H1 (cell line): ENCODE measurements at regions not wholly inside any gene's neighbourhood (a gene's known extent, or its start where the extent isn't known, plus 50 kb on each side); places are given as distances from the start of the nearest gene placed in this dataset.

ENCODE experiments used
- CTCF ChIA-PET: fragments of 300-600 bp; sonication (Branson Sonifier 250); formaldehyde crosslinking; loops from one replicate; lab custom pipeline; 2021; ENCODE audit not compliant: partially characterized antibody; lab: Charles Lee
- POLR2A ChIA-PET: fragments of 300-600 bp; sonication (Branson Sonifier 250); formaldehyde crosslinking; loops from one replicate; lab custom pipeline; 2021; ENCODE audit warnings: inconsistent platforms; ENCODE audit not compliant: partially characterized antibody; lab: Charles Lee
- DNase-seq, 2 experiments: peaks; one replicate each; pipeline versions ENCODE4 v3.0.0 to v3.0.0-alpha.2; 2010 to 2022; ENCODE audit warnings: low spot score in 2 of 2, low read depth in 1 of 2, mixed read lengths in 1 of 2
- FAIRE-seq: peaks from 2 replicates; lab custom pipeline; 2011; peaks lifted over from hg19 to GRCh38; lab: Jason Lieb, UNC
- H2AFZ ChIP-seq: 2 replicates; pipeline ENCODE4 v1.8.1; 2012; ENCODE audit warnings: low read length, inconsistent platforms
- H2AK5ac ChIP-seq: 2 replicates; pipeline ENCODE4 v1.6.1; 2013; ENCODE audit warnings: low read depth, low read length
- H2BK120ac ChIP-seq: replicated peaks from 2 replicates; pipeline ENCODE3; 2013; ENCODE audit warnings: low read depth, low read length, inconsistent platforms
- H2BK12ac ChIP-seq: 2 replicates; pipeline ENCODE4 v1.6.1; 2013; ENCODE audit warnings: low read depth, low read length
- H2BK15ac ChIP-seq: 2 replicates; pipeline ENCODE4 v1.6.1; 2013; ENCODE audit warnings: low read length
- H2BK20ac ChIP-seq: 2 replicates; pipeline ENCODE4 v1.6.1; 2013; ENCODE audit warnings: low read length
- H2BK5ac ChIP-seq: 2 replicates; pipeline ENCODE4 v1.6.1; 2013; ENCODE audit warnings: low read depth, low read length
- H3K14ac ChIP-seq: 2 replicates; pipeline ENCODE4 v1.6.1; 2013; ENCODE audit warnings: inconsistent platforms; ENCODE audit not compliant: insufficient read length
- H3K18ac ChIP-seq: 2 replicates; pipeline ENCODE4 v1.6.1; 2013; ENCODE audit warnings: low read length; ENCODE audit errors: extremely low read depth
- H3K23ac ChIP-seq: 2 replicates; pipeline ENCODE4 v1.6.1; 2013; ENCODE audit warnings: inconsistent platforms; ENCODE audit not compliant: insufficient read length
- H3K23me2 ChIP-seq: 2 replicates; pipeline ENCODE4 v1.6.1; 2013; ENCODE audit warnings: low read depth, low read length
- H3K27ac ChIP-seq: 2 replicates; pipeline ENCODE4 v1.6.1; 2011; ENCODE audit warnings: low read depth, low read length, inconsistent platforms
- H3K27me3 ChIP-seq, 4 experiments: replicated peaks in 1 of 4; 1 replicate in 1 of 4; 2 replicates in 3 of 4; pipeline versions ENCODE4 v1.6.1 to v1.8.1; 2011 to 2013; ENCODE audit warnings: low read length in 3 of 4, mild to moderate bottlenecking in 3 of 4, inconsistent platforms in 2 of 4, mixed read lengths in 2 of 4, moderate library complexity in 1 of 4; ENCODE audit not compliant: control insufficient read depth in 3 of 4, insufficient read depth in 3 of 4; ENCODE audit errors: extremely low read depth in 1 of 4
- H3K36me3 ChIP-seq, 4 experiments: 2 replicates each; pipeline versions ENCODE4 v1.6.1 to v1.8.1; 2011 to 2013; ENCODE audit warnings: mild to moderate bottlenecking in 4 of 4, low read length in 3 of 4, moderate library complexity in 2 of 4, control low read depth in 1 of 4, inconsistent platforms in 1 of 4; ENCODE audit not compliant: insufficient read depth in 4 of 4, control insufficient read depth in 2 of 4
- H3K4ac ChIP-seq: replicated peaks from 2 replicates; pipeline ENCODE3; 2013; ENCODE audit warnings: low read length, low read depth, mixed read lengths, inconsistent platforms; ENCODE audit not compliant: insufficient read length
- H3K4me1 ChIP-seq, 4 experiments: replicated peaks in 1 of 4; 1 replicate in 1 of 4; 2 replicates in 3 of 4; pipeline versions ENCODE4 v1.6.1 to v1.8.1; 2011 to 2013; ENCODE audit warnings: low read length in 3 of 4, inconsistent platforms in 2 of 4, mixed read lengths in 1 of 4; ENCODE audit not compliant: insufficient read depth in 4 of 4, control insufficient read depth in 3 of 4
- H3K4me2 ChIP-seq, 2 experiments: 2 replicates each; pipeline versions ENCODE4 v1.6.1 to v1.8.1; 2011 to 2013; ENCODE audit warnings: low read depth in 2 of 2, low read length in 2 of 2, control low read depth in 1 of 2, inconsistent platforms in 1 of 2, mild to moderate bottlenecking in 1 of 2; ENCODE audit not compliant: insufficient read depth in 1 of 2
- H3K4me3 ChIP-seq, 4 experiments: fragments of 200-600, 300-600 bp in 1 of 4; sonication (generic), shearing (Covaris generic), sonication (Bioruptor Twin) in 1 of 4; 2 replicates each; pipeline versions ENCODE4 v1.5.1 to v1.8.1; 2011 to 2016; ENCODE audit warnings: low read length in 4 of 4, low read depth in 3 of 4, control low read depth in 2 of 4, inconsistent platforms in 2 of 4, mild to moderate bottlenecking in 2 of 4, mixed read lengths in 1 of 4, moderate library complexity in 1 of 4; ENCODE audit not compliant: insufficient read depth in 2 of 4; ENCODE audit errors: extremely low read depth in 1 of 4
- H3K56ac ChIP-seq: replicated peaks from 2 replicates; pipeline ENCODE3; 2013; ENCODE audit warnings: low read depth, mild to moderate bottlenecking, mixed read lengths, low read length, inconsistent platforms; ENCODE audit not compliant: insufficient read length
- H3K79me1 ChIP-seq: 2 replicates; pipeline ENCODE4 v1.6.1; 2013; ENCODE audit warnings: low read depth, low read length, control low read depth
- H3K79me2 ChIP-seq, 2 experiments: 2 replicates each; pipeline versions ENCODE4 v1.6.1 to v1.8.1; 2012 to 2013; ENCODE audit warnings: low read length in 2 of 2, mild to moderate bottlenecking in 2 of 2, inconsistent platforms in 1 of 2; ENCODE audit not compliant: insufficient read depth in 2 of 2, control insufficient read depth in 1 of 2
- H3K9ac ChIP-seq, 4 experiments: replicated peaks in 1 of 4; 1 replicate in 1 of 4; 2 replicates in 3 of 4; pipeline versions ENCODE4 v1.6.1 to v1.8.1; 2011 to 2013; ENCODE audit warnings: low read depth in 3 of 4, low read length in 3 of 4, control low read depth in 2 of 4, mild to moderate bottlenecking in 2 of 4, moderate library complexity in 2 of 4, inconsistent platforms in 1 of 4; ENCODE audit errors: extremely low read depth in 1 of 4
- H3K9me3 ChIP-seq, 2 experiments: 2 replicates each; pipeline versions ENCODE4 v1.6.1 to v1.8.1; 2012 to 2013; ENCODE audit warnings: mild to moderate bottlenecking in 2 of 2, moderate library complexity in 2 of 2, control low read depth in 1 of 2, inconsistent platforms in 1 of 2, low read depth in 1 of 2, low read length in 1 of 2, mixed read lengths in 1 of 2; ENCODE audit not compliant: insufficient read depth in 2 of 2
- H4K20me1 ChIP-seq, 2 experiments: replicated peaks in 1 of 2; 2 replicates each; pipeline versions ENCODE3 to v1.8.1; 2011 to 2013; ENCODE audit warnings: inconsistent platforms in 2 of 2, low read length in 2 of 2, mild to moderate bottlenecking in 1 of 2; ENCODE audit not compliant: insufficient read depth in 2 of 2, control insufficient read depth in 1 of 2
- H4K5ac ChIP-seq: 2 replicates; pipeline ENCODE4 v1.6.1; 2013; ENCODE audit warnings: low read length, low read depth, mixed read lengths, inconsistent platforms; ENCODE audit not compliant: insufficient read length
- H4K8ac ChIP-seq: 2 replicates; pipeline ENCODE4 v1.8.0; 2013; ENCODE audit warnings: mild to moderate bottlenecking, moderate library complexity, low read length, inconsistent platforms; ENCODE audit not compliant: insufficient read depth; ENCODE audit errors: extremely low read depth
- H4K91ac ChIP-seq: replicated peaks from 2 replicates; pipeline ENCODE3; 2013; ENCODE audit warnings: low read length, mixed read lengths, inconsistent platforms; ENCODE audit not compliant: insufficient read length
- WGBS, 2 experiments: shearing (Covaris generic) in 1 of 2; methylation state at CpG; one replicate each; pipeline versions ENCODE4 v1.1.6 to v1.1.7; 2013 to 2015; ENCODE audit warnings: low lambda C conversion rate in 2 of 2, mixed read lengths in 2 of 2, inconsistent platforms in 1 of 2, low coverage in 1 of 2, missing lambda C conversion rate in 1 of 2; ENCODE audit not compliant: insufficient replicate concordance in 2 of 2, insufficient coverage in 1 of 2, insufficient read length in 1 of 2; ENCODE audit errors: extremely low coverage in 1 of 2, missing lambda C conversion rate in 1 of 2; 5-methylcytosine and 5-hydroxymethylcytosine counted together

DNA sequence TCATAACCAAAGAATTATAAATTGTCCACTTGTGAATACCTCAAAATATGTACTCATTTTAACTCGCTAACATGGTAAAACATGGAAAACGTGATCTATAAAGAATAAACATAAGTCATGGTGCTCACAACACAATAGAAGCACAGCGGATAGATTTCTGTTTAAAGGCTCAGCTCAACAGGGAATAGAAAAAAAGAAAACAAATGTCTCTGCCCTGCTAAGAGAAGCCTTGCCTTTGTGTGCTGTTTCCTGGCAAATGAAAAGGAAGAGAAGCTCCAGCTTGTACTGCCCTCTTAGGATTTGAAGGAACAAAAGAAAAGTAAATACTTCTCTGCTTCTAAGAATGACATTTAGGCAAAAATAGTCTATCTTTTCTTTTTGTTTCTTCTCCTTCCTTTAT is 121.0 kb upstream of the KRR1 start:
- no peak overlapping the region for H2BK12ac ChIP-seq
- WGBS, 2 experiments, result 19% methylated on average over 3 of the region's 3 CpGs; no CpG with 5 or more reads in 1 of the 2 experiments
- peak overlapping the region; percentile 92 for H4K5ac ChIP-seq
- H3K79me1 ChIP-seq, result no peaks in the 10 kb centered on the region
- H4K91ac ChIP-seq, result no peak overlapping the region
- ChIA-PET CTCF (interaction anchor here (0.6 to 1.0 kb wide), 3 partner anchors 123 to 280 kb away, joined by 3 read pairs; no protein-coding TSS in a partner anchor), POLR2A (no interaction called here)
- no peak overlapping the region for H3K27ac ChIP-seq
- DNase-seq, result no peak
- no peak overlapping the region for H3K4ac ChIP-seq
- H4K8ac ChIP-seq, result no peak overlapping the region
- no peak overlapping the region for H3K18ac ChIP-seq
- no peak overlapping the region for H2AK5ac ChIP-seq
- H3K4me1 ChIP-seq, result peaks cover 2 to 25% (median 18%) of the 10 kb centered on the region in 4 experiments; a peak in 5 of 7 replicates
- H3K79me2 ChIP-seq, result no peaks in the 10 kb centered on the region
- no peak overlapping the region for H3K4me2 ChIP-seq
- no peak overlapping the region for H3K23ac ChIP-seq
- no peak overlapping the region for H2BK120ac ChIP-seq
- no peak overlapping the region for H3K14ac ChIP-seq
- no peak overlapping the region for H2BK15ac ChIP-seq
- H3K23me2 ChIP-seq, result no peaks in the 10 kb centered on the region
- H3K4me3 ChIP-seq, result no peak overlapping the region
- no peak overlapping the region for H3K9ac ChIP-seq
- H3K9me3 ChIP-seq, result no peaks in the 10 kb centered on the region
- H3K36me3 ChIP-seq, result no peaks in the 10 kb centered on the region
- no peak overlapping the region for H3K56ac ChIP-seq
- no peak overlapping the region for H2BK5ac ChIP-seq
- no peaks in the 10 kb centered on the region for H4K20me1 ChIP-seq
- FAIRE-seq, result no peak
- no peak overlapping the region for H2AFZ ChIP-seq
- H3K27me3 ChIP-seq, result no peaks in the 10 kb centered on the region
- H2BK20ac ChIP-seq, result no peak overlapping the region
